ENCODE measurements at regions not wholly inside any gene's neighbourhood (a gene's known extent, or its start where the extent isn't known, plus 50 kb on each side); places are given as distances from the start of the nearest gene placed in this dataset.
"Not testable (repeated sequence)": the region's sequence is repeated elsewhere in the genome, so short reads cannot be mapped to it uniquely, and the experiment has no call there.

DNA sequence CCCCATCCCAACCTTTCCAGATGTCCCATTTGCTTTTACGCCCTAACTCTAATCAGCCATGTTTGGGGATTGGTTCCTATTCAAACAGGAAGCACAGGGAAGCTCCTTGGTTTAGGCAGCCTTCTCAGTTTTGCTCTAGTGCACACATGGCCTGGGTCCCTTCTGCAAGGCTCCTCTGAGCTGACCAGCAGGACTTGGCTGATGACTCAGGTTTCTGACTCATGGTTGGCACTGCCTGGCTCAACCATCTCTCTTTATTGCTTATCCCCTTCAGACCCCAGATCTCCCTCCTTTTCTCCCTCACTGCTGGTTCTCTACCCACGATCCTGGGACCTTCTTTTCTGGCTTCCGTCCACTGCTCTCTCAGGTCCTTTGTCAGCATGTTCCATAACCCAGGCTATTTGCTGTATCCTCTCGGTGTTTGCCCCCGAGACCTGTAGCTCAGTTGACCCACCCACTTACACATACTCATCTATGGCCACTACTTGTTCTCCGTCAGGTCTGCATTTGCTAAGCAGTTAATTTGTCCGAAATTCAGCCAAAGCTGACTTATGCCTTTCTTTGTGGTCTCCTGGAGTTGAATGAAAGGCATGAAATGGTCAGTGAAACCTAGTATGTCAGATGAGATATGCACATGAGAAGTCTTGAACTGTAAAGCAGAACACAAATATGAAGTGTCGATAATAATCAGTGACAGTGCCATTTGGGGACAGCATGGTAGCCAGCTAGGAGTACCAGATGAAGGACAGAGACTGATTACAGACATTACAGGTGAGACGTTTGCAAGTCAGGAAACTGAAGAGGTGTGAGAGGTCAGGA lies 323.5 kb upstream of the ROPN1 start:
- DNase-seq (ENCODE audit: low read depth, low spot score): no peak

DNA sequence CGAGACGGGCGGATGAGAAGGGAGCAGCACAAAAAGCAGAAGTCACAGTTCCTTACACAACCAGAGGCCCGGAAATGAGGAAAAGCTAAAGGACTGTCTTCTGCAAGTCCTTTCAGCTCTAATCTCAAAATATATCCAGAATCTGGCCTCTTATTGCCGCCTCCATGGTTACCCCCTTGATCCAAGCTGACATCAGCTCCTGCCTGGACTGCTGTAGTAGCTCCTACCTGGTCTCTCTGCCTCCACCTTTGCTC lies 324.0 kb upstream of the ROPN1 start:
- no peak for DNase-seq (ENCODE audit: low read depth, low spot score)

DNA sequence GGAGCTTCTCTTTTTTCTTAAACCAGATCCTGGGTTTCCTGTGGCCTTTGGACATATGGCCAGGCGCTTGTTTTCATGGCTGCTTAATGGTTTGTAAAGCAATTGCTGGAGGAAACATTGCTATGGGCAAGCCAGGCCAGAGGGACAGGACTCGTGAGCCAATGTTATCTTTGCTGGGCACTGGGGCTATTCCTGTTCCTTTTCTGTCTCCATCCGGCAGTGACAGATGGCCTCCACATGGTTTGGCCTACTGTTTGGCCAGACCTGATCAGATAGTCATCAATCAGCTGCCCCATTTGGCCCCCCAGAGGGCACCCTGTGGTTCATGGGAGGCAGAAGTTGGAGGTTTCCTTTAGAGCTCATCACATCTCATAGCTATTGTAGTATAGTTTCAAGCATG lies 326.1 kb upstream of the ROPN1 start:
- DNase-seq (ENCODE audit: low read depth, low spot score): no peak

DNA sequence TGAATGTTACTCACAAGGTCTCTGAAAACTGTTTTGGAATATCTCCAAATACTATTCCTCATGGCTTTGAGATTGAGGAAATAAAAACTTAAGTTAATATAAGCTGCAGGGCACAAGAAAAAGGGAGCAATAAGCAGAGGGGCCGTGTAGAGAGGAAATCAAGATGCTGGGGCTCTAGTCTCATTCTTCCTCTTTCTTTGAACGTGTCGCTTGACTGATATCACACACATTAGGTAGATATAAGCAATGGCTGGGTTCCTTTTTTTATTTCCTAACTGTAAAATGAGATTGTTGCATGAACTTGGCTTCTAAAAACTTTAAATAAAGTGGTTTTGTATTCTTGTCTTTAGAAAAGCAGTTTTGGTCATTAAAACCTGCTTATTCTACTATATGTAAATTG lies 326.7 kb upstream of the ROPN1 start:
- no peak for DNase-seq (ENCODE audit: low read depth, low spot score)

DNA sequence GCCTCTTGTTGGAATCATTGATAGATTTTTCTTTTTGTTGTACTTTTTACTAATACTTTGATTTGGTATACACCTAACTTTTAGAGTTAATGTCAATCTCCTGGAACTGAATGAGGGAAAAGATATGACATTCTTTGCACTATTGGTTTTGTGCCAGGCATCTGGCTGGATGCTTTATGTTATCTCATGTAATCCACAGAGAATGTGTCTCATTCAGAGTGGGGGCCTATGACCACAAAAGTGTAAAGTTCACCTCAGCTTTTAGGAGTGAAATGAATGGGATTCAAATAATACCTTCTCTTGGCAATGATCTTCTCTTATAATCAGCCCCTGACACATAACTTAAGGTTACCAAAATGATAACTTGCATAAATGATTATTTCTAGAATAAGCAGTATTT lies 329.1 kb upstream of the ROPN1 start:
- no peak for DNase-seq (ENCODE audit: low read depth, low spot score)

DNA sequence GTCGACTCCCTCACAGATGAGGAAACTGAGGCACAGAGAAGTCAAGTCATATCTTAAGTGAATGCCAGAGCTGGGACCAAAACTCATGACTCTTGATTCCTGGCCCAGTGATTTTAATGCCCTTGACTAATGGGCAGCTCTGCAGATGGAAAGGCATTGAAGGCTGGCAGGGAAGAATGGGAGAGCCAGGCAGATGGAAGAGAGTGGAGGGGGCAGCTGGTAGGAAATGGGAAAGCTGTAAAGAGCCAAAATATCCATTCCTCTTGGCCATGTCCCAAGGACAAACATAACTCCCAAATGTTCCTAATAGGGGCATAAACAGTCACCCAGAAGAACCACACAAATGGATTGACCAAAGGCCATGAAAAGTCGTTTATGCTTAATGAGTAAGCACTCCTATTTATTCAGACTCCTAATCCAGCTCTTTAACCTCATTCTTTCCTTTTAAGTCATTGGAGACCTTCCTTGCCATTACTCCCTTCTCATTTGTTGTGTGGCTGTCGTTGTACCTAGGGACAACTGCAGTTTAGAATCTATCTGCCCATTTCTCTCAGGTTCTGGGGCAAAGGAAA lies 330.5 kb upstream of the ROPN1 start:
- DNase-seq (ENCODE audit: low read depth, low spot score): no peak

DNA sequence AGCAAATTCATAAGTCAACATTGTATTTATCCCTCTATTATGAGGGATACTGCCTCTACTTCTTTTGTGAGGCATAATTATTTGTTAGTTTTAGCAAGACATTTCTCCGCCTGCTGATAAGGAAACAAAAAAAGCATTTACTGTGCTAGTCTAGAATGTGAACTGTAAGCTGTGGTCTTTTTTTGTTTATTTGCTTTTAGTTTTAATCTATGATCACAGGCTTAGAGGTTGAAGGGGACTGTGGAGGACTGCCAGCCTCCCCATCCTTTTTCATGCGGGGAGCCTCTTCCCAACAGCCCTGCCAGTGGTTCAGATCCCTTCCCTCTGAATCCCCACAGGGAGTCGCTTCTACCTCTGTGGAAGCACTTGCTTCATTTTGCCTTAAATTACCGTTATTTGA lies 331.0 kb upstream of the ROPN1 start:
- no peak for DNase-seq (ENCODE audit: low read depth, low spot score)

DNA sequence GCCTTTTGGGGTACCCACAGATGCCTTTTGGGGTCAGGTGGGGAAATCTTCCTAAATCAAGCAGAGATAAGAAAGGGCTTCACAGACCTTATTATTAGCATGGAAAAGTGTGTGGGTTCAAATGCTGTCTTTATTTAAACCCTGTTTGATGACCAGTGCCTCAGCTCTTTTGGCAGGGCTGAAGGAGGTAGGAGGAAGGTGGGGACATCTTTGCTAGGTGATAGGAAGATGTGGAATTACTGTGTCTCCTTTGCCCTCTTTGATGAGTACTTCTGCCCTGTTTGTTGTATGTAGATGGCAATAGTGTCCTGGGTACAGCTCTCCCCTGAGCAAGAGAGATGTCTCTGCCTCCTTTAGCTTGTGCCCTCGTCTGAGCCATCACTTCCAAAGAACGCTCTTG lies 333.3 kb upstream of the ROPN1 start:
- DNase-seq (ENCODE audit: low read depth, low spot score): no peak

DNA sequence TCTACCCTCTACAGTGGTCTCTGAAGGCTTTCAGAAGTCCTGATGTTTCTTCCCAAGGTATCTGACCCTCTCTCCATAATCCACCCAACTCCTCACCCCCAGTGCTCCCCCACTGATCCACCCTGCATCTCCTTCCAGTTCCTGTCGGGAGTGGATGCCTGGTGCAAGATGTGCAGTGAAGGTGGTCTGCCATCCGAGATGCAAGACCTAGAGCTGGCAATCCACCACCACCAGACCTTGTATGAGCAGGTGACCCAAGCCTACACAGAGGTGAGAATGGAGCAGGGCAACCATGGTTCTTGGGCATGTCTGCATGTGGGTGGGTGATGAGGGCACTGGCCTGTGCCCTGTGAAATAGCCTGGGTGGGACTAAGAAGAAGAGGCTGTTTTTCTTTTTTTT lies 337.8 kb upstream of the ROPN1 start:
- no peak for DNase-seq (ENCODE audit: low read depth, low spot score)

DNA sequence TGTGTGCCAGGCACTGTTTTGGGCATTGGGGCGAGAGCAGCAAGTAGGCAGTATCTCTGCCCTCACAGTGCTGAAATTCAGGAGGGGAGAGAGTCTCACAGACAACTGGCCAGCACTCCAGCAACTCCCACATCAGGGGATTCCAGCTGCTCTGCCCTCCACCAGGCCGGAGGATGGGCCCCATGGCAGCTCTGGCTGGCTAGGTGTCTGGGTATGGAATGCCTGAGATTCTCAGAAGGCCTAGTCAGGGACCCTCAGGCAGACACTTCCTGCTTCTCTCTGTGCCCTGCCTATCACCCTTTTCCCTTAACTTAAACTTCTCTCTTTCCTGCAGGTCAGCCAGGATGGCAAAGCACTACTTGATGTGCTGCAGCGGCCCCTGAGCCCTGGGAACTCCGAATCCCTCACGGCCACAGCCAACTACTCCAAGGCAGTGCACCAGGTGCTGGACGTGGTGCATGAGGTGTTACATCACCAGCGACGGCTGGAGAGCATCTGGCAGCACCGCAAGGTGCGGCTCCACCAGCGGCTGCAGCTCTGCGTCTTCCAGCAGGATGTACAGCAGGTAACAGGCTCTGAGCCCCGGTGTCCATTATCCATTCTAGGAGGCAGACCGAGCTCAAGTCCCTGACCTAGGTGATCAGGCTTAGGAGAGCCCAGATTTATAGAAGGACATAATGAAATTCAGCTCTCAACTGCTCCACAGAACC lies 342.2 kb upstream of the ROPN1 start:
- DNase-seq (ENCODE audit: low read depth, low spot score): no peak

DNA sequence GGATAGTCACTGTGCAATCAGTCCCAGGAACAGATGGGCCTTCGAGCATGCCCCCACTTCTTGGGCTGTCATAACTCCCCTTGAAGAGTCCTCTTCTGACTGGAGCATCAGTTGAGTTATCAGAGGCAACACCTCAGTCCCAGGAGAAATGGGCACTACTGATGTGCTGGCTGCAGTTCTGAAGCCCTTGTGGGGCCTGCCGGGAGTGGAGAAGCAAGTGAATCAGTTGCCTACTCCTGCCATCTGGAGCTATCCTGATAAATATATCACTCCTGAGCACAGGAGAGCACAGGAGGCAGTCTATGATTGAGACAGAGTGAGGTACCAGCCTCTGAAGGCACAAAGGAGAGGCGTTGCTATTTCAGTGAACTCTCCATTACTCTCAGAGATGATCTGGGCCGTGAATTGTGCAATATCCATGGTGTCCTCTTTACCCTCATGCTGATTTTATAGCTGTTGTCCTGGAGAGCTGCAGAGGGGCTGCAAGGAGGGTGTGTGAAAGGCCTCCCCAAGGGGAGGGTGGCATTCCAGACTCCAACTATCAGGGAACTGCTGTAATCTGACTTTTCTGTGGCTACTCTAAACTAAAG lies 344.2 kb upstream of the ROPN1 start:
- no peak for DNase-seq (ENCODE audit: low read depth, low spot score)

DNA sequence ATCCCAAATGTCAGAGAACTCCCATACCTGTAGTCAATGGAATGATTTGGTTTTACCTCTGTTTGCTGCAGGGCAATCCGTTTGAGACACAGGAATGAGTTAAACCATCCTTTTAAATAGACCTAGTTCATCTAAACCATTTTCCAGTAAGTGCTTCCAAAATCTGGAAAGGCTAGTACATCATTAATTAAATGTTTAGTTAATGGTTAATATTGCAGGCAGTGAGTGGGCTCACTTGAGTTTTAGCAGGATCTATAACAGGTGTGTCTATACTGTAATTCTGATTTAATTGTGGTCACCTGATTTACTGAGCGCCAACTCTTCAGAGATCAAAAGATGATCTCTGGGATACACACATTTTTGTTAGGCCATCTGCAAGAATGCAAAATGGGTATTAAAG lies 353.9 kb upstream of the ROPN1 start:
- no peak for DNase-seq (ENCODE audit: low read depth, low spot score)

DNA sequence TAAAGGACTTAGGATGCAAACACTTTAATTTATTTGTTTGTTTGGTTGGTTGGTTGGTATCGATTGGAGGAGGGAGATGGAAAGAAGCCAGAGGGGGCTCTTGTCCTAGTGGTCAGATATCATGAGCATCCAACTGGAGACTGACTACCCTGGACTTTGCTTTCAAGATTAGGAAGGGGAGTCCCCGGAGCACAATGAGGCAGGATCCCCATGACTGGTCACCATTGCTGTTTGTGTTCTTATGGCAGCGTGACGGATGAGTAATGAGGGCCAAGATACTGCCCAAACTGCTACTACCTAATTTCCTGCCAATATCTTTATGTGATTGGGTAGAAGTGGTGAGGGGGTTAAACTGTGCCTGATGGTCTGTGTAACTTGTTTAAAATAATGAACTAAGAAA lies 354.6 kb upstream of the ROPN1 start:
- no peak for DNase-seq (ENCODE audit: low read depth, low spot score)

DNA sequence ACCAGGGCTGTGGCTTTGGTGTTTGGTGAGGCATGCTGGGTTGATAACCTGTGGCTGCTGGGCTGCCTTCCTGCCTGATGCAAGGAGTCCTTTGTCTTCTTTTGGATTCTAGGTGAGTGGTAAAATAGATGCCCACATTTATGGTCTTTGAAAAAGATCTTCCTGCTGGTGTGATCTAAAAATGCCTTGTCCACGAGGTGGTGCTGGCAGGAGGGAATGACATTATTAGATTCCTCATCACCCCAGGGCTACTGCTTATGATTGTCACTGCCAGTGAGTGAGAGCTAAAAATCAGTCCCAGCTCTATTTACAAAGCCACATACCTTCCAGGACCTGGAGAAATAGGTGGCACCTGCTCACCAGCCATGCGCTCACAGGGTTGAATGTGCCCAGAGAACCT lies 355.5 kb upstream of the ROPN1 start:
- no peak for DNase-seq (ENCODE audit: low read depth, low spot score)

DNA sequence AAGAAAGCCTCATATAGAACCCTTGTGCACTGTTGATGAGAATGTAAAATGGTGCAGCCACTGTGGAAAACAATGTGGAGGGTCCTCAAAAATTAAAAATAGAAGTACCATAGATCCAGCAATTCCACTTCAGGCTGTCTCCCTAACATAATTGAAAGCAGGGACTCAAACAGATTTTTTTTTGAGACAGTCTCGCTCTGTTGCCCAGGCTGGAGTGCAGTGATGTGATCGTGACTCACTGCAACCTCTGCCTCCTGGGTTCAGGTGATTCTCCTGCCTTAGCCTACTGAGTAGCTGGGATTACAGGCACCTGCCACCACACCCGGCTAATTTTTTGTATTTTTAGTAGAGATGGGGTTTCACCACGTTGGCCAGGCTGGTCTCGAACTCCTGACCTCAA lies 356.6 kb upstream of the ROPN1 start:
- DNase-seq (ENCODE audit: low read depth, low spot score): not testable (repeated sequence)

DNA sequence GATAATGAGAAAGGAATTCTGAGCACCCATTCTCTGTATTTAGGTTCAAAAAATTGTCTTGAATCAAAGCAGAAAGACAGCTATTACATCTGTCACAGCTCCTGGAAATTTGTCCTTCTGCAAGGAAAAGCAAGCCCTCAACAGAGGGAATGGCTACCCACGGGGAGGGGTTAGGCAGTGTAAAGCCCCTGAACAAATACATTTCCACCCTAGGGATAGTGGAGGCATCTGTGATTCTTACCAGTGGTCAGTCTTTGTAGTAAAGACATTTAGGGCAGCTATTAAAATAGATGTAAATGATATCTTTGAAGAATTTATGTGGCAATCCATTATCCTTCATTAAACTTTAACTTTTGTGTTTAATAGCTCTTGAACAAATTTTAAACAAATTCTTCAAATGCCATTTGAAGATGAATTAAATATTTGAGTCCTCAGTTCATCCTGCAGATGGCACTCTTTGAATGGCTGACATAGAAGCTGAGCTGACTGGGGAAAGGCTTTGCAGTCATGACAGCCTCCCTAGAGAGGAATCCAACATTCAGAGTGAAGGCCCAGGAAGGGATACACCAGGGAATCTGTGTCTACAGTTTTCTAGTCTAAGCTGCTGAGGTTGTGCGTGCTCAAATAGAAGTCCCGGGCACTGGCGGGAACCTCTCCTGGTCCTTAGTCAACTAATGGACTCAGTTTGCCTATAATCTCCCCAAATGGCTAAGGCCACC lies 359.7 kb upstream of the ROPN1 start:
- DNase-seq (ENCODE audit: low read depth, low spot score): peak; percentile 7

DNA sequence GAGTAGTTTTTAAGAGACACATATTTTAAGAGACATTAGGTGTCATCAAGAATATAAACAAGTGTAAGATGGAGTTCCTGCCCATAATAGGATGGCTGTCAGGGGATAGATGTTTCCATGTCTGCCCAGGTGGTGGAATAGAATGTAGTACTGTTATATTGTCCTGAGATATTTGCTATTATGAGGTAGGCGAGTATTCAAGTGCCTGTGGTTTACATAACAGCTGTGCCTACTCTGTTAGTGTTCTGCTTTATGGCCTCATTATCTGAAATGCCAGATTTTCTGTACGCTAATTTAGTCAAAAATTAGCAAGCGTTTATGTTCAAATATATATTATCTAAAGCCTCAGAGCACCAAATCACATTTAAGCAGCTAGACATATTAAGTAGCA lies 360.2 kb upstream of the ROPN1 start:
- no peak for DNase-seq (ENCODE audit: low read depth, low spot score)

DNA sequence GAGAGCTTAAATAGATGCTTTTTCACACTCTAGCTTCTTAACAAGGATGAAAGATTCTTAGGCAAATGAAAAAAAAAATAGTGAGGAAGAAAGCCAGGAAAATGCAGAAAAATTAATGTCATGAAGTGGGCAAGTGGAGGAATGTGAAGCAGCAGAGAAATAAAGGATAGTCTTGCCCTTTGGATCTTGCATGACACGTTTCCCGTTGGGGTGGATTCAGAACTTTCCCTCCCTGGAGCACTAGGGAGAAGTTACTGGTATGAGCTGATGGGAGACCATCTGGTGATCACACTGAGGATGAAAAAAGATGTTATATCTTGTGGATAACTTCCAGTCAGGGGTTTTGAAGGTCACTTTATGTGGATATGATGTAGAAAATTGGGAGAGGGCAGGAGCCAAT lies 361.8 kb upstream of the ROPN1 start:
- DNase-seq (ENCODE audit: low read depth, low spot score): no peak

DNA sequence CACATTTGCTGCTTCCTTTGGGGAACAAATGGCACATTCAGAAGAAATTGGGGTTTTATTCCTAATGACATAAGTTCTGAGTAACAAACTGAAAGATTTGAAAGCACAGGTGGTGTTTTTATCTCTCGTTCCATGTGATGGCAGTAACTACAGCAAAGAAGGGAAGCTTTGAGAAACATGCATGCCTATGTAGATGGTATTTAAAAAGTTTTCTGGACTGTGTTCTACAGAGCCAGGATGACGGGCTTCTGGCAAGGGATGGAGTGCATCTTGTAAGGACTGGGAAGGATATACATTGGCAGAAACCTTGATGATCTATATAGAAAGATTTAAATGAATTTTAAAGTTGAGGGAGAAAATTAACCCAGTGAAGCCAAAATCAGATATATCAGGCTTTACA lies 362.2 kb upstream of the ROPN1 start:
- no peak for DNase-seq (ENCODE audit: low read depth, low spot score)

DNA sequence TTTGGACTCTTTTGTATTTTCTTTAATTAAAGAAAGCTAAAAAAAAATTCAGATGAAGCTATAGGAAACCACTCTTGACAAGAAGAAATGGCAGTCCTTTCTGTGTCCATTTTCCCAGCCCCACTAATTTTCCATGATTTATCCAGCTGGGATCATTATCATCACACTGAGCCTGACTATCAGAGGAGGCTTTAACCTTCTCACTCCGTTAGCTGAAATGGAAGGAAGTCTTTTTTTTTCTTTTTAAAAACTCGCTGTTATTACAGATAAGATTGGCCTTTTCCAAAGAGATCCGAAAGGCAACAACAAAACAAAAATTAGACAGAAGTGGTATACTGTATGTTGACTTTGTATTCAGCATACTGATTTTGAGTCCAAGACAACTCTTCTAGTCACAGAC lies 366.2 kb upstream of the ROPN1 start:
- no peak for DNase-seq (ENCODE audit: low read depth, low spot score)

DNA sequence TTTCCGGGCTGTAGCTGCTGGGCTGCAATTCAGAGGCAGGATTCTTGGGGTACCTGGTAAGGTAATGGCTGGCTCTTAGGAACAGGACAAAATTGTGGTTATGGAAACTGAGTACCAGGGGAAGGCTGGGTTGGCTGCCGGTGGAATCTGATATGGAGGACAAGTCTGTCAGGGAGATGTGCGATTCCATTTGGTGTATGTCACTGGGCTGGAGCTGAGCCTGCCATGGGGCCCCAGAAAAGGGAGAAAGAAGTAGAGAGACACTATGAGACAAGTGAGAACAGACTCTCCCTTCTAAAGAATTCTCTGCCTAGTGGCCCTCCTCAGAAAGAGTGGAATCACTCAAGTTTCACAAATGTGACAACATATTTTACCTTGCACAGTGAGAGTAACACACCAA lies 368.2 kb upstream of the ROPN1 start:
- no peak for DNase-seq (ENCODE audit: low read depth, low spot score)

DNA sequence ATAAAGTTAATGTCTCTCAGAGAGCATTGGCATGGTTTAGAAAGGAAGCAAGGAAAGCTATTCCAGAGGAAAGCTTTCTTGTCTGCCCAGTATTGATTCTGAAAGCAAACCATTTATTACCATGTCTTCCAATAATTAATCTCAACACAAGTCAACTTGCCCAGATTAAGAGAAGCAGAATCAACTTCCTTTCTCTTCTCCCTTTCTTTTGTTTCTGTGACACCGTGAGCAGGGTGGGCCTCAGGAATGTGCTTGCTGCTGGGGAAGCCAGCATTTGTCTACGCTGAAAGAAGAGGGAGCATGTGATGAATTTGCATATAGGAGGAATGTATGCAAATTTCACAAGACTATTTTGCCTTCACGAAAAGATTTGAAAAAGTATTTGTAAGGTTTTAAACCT lies 368.6 kb upstream of the ROPN1 start:
- no peak for DNase-seq (ENCODE audit: low read depth, low spot score)

All from pulmonary artery endothelial cell (primary cell).